K562 (cell line): ENCODE measurements at regions not wholly inside any gene's neighbourhood (a gene's known extent, or its start where the extent isn't known, plus 50 kb on each side); places are given as distances from the start of the nearest gene placed in this dataset.

Experiments
- ATAC-seq: fragments of 200-7000 bp; cut with Tn5 transposase; 3 replicates; pipeline ENCODE4 v1.9.1; 2020; ENCODE audit warnings: moderate library complexity
- BruUV-seq: library from RNA; stranded (reverse); fragments of 400-500 nt; replicated peaks from 2 replicates; lab custom pipeline; 2021; lab: Mats Ljungman, UMichigan
- CTCF ChIA-PET: fragments of 300-600 bp; formaldehyde crosslinking; extraction: SDS; loops from one replicate; lab custom pipeline; 2021; ENCODE audit warnings: low intra/inter-chr PET ratio; lab: Yijun Ruan, JAX
- POLR2A ChIA-PET: fragments of 300-600, 350-650 bp; sonication (Branson Sonifier 250); formaldehyde crosslinking; extraction: SDS; loops from one replicate; lab custom pipeline; 2021; ENCODE audit warnings: antibody characterized with exemption, inconsistent platforms; lab: Yijun Ruan, JAX
- DNase-seq, 4 experiments: peaks; one replicate each; pipeline versions ENCODE4 v3.0.0 to v3.0.0-alpha.2; 2011 to 2018; ENCODE audit warnings: low spot score in 3 of 4, mixed read lengths in 3 of 4; ENCODE audit errors: extremely low read depth in 1 of 4
- FAIRE-seq: peaks from 2 replicates; lab custom pipeline; 2011; peaks lifted over from hg19 to GRCh38; lab: Jason Lieb, UNC
- H2AFZ ChIP-seq: 2 replicates; pipeline ENCODE4 v1.6.0; 2011; ENCODE audit warnings: low read depth, low read length, control low read depth, inconsistent platforms
- H3K27ac ChIP-seq: fragments of 200-600 bp; 3 replicates; pipeline ENCODE4 v1.8.0; 2011; ENCODE audit warnings: low read depth, mild to moderate bottlenecking, control low read depth, inconsistent platforms, low read length, moderate library complexity, mixed read lengths; ENCODE audit errors: extremely low read depth
- H3K27me3 ChIP-seq, 2 experiments: fragments of 300-600 bp in 1 of 2; 2 replicates in 1 of 2; 3 replicates in 1 of 2; pipeline versions ENCODE4 v1.6.0 to v1.8.0; 2011; ENCODE audit warnings: inconsistent platforms in 2 of 2, low read length in 2 of 2, mild to moderate bottlenecking in 1 of 2, mixed read lengths in 1 of 2, moderate library complexity in 1 of 2; ENCODE audit not compliant: control insufficient read depth in 2 of 2, insufficient read depth in 2 of 2
- H3K36me3 ChIP-seq: fragments of 300-600 bp; 3 replicates; pipeline ENCODE4 v1.8.0; 2011; ENCODE audit warnings: mild to moderate bottlenecking, low read length, inconsistent platforms; ENCODE audit not compliant: control insufficient read depth, insufficient read depth
- H3K4me1 ChIP-seq, 2 experiments: fragments of 200-600 bp in 1 of 2; replicated peaks in 1 of 2; 2 replicates in 1 of 2; 3 replicates in 1 of 2; pipeline versions ENCODE4 v1.5.1 to v1.8.0; 2011; ENCODE audit warnings: inconsistent platforms in 2 of 2, low read length in 2 of 2, mild to moderate bottlenecking in 1 of 2, mixed read lengths in 1 of 2, moderate library complexity in 1 of 2; ENCODE audit not compliant: control insufficient read depth in 2 of 2, insufficient read depth in 2 of 2
- H3K4me2 ChIP-seq: 2 replicates; pipeline ENCODE4 v1.6.1; 2011; ENCODE audit warnings: low read length, control low read depth, inconsistent platforms, mixed read lengths; ENCODE audit not compliant: insufficient read depth
- H3K4me3 ChIP-seq: fragments of 200-600 bp; sonication (generic), shearing (Covaris generic); 2 replicates; pipeline ENCODE4 v1.5.1; 2016; ENCODE audit warnings: control low read depth, inconsistent platforms
- H3K79me2 ChIP-seq: fragments of 200-600 bp; 3 replicates; pipeline ENCODE4 v1.8.0; 2011; ENCODE audit warnings: low read length, inconsistent platforms; ENCODE audit not compliant: control insufficient read depth, insufficient read depth
- H3K9ac ChIP-seq, 2 experiments: 2 replicates each; pipeline versions ENCODE4 v1.6.0 to v1.6.1; 2011; ENCODE audit warnings: low read depth in 2 of 2, low read length in 2 of 2, control low read depth in 1 of 2, inconsistent platforms in 1 of 2, mild to moderate bottlenecking in 1 of 2, mixed read lengths in 1 of 2; ENCODE audit not compliant: insufficient read depth in 1 of 2
- H3K9me1 ChIP-seq: one replicate; pipeline ENCODE4 v1.6.0; 2011; ENCODE audit warnings: inconsistent platforms, mild to moderate bottlenecking, low read length, moderate library complexity; ENCODE audit not compliant: control insufficient read depth, insufficient read depth
- H3K9me3 ChIP-seq: replicated peaks from 2 replicates; pipeline ENCODE4 v1.5.1; 2011; ENCODE audit warnings: low read depth, low read length, inconsistent platforms; ENCODE audit not compliant: control insufficient read depth, insufficient read depth
- H4K20me1 ChIP-seq: replicated peaks from 2 replicates; pipeline ENCODE4 v1.6.1; 2011; ENCODE audit warnings: low read length, inconsistent platforms, mixed read lengths; ENCODE audit not compliant: control insufficient read depth, insufficient read depth
- AFF1 ChIP-seq, 2 experiments: fragments of 450-650 bp; IDR thresholded peaks; 2 replicates each; pipeline ENCODE4 v1.6.1; 2018; ENCODE audit warnings: mild to moderate bottlenecking in 2 of 2, low read depth in 1 of 2; ENCODE audit not compliant: partially characterized antibody in 2 of 2
- ARID2 ChIP-seq: fragments of 450-650 bp; IDR thresholded peaks from 2 replicates; pipeline ENCODE4 v1.6.1; 2017; ENCODE audit warnings: antibody characterized with exemption, mild to moderate bottlenecking
- HEY1 ChIP-seq: fragments of 250-450 bp; sonication (Bioruptor Pico); IDR thresholded peaks from 2 replicates; pipeline ENCODE4 v1.5.0; 2020; ENCODE audit warnings: mild to moderate bottlenecking, moderate library complexity, borderline replicate concordance
- IRF2 ChIP-seq: sonication (generic); formaldehyde crosslinking; IDR thresholded peaks from 2 replicates; pipeline ENCODE4 v1.8.1; 2022; ENCODE audit warnings: mild to moderate bottlenecking, missing genetic modification reagents
- MED1 ChIP-seq: sonication (generic); formaldehyde crosslinking; IDR thresholded peaks from 2 replicates; pipeline ENCODE4 v1.8.1; 2023; ENCODE audit warnings: missing genetic modification reagents, borderline replicate concordance
- RBM39 ChIP-seq: fragments of 200-400 bp; formaldehyde crosslinking; optimal IDR thresholded peaks from 2 replicates; pipeline ENCODE3; 2018; ENCODE audit warnings: low read depth, low read length
- SNRNP70 ChIP-seq: fragments of 200-400 bp; formaldehyde crosslinking; optimal IDR thresholded peaks from 2 replicates; pipeline ENCODE3; 2017; ENCODE audit warnings: low read depth, low read length
- TRIM25 ChIP-seq: fragments of 450-650 bp; IDR thresholded peaks from 2 replicates; pipeline ENCODE4 v1.7.0; 2016; ENCODE audit warnings: borderline replicate concordance
- ZFP91 ChIP-seq: sonication (generic); formaldehyde crosslinking; IDR thresholded peaks from 2 replicates; pipeline ENCODE4 v1.8.0; 2022; ENCODE audit warnings: mild to moderate bottlenecking, missing genetic modification reagents
- ZNF76 ChIP-seq: fragments of 250-450 bp; sonication (Bioruptor Pico); IDR thresholded peaks from 2 replicates; pipeline ENCODE4 v1.4.0; 2020; ENCODE audit warnings: mild to moderate bottlenecking, moderate library complexity, borderline replicate concordance
- WGBS: fragments of 100-300 bp; shearing (Covaris generic); methylation state at CpG from one replicate; pipeline ENCODE4 v1.1.6; 2016; ENCODE audit warnings: low coverage, mixed read lengths; ENCODE audit not compliant: insufficient coverage; ENCODE audit errors: missing lambda C conversion rate; 5-methylcytosine and 5-hydroxymethylcytosine counted together
- in situ Hi-C: fragments of 300-500 bp; cut with MboI; formaldehyde crosslinking; loops from 4 replicates; pipeline ENCODE4 v1.15.0; 2018; ENCODE audit warnings: inconsistent platforms, mixed read lengths
- intact Hi-C: fragments of 100-400 bp; cut with micrococcal nuclease; formaldehyde crosslinking; loops from 2 replicates; pipeline ENCODE4 v1.14.2; 2022
- TF ChIP-seq, protein P1 (sequence below): fragments of 250-450 bp; sonication (Bioruptor Pico); IDR thresholded peaks from 2 replicates; pipeline ENCODE4 v1.5.0; 2021
- TF ChIP-seq, protein P2 (sequence below): fragments of 250-450 bp; sonication (Bioruptor Pico); IDR thresholded peaks from 2 replicates; pipeline ENCODE4 v1.8.0; 2022; ENCODE audit warnings: inconsistent platforms, mild to moderate bottlenecking, moderate library complexity, borderline replicate concordance

- FAIRE-seq: no peak
- no peak for TF ChIP-seq MED1 (CRISPR knock-in tag)
- no peak for TF ChIP-seq AFF1 (IDR thresholded peaks at IDR 0.05; ENCODE audit: low read depth in 1 of 2, partially characterized antibody in 2 of 2)
- TF ChIP-seq, protein P1, sequence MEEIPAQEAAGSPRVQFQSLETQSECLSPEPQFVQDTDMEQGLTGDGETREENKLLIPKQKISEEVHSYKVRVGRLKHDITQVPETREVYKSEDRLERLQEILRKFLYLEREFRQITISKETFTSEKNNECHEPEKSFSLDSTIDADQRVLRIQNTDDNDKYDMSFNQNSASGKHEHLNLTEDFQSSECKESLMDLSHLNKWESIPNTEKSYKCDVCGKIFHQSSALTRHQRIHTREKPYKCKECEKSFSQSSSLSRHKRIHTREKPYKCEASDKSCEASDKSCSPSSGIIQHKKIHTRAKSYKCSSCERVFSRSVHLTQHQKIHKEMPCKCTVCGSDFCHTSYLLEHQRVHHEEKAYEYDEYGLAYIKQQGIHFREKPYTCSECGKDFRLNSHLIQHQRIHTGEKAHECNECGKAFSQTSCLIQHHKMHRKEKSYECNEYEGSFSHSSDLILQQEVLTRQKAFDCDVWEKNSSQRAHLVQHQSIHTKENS (CRISPR knock-in tag): no peak
- no peak for TF ChIP-seq SNRNP70
- no peak for TF ChIP-seq TRIM25
- no peak for TF ChIP-seq IRF2 (CRISPR knock-in tag)
- no peak for TF ChIP-seq ZFP91 (CRISPR knock-in tag)
- no peak for TF ChIP-seq ARID2
- no peak for TF ChIP-seq RBM39
- TF ChIP-seq HEY1: no peak
- no peak for TF ChIP-seq ZNF76
- TF ChIP-seq, protein P2, sequence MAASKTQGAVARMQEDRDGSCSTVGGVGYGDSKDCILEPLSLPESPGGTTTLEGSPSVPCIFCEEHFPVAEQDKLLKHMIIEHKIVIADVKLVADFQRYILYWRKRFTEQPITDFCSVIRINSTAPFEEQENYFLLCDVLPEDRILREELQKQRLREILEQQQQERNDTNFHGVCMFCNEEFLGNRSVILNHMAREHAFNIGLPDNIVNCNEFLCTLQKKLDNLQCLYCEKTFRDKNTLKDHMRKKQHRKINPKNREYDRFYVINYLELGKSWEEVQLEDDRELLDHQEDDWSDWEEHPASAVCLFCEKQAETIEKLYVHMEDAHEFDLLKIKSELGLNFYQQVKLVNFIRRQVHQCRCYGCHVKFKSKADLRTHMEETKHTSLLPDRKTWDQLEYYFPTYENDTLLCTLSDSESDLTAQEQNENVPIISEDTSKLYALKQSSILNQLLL: no peak
Measured at GRCh38 chr2:223218587-223219178, 166.7 kb downstream of the KCNE4 start.

More at GRCh38 chr2:223218587-223219178, 166.7 kb downstream of the KCNE4 start:
- in situ Hi-C loops (no loop called here), intact Hi-C loops (no loop called here)
- ATAC-seq (no peak), DNase-seq (no peak)
- Histone ChIP-seq H3K27ac (no peak overlapping the region), H3K4me2 (no peak overlapping the region), H4K20me1 (no peaks in the 10 kb centered on the region), H3K4me1 (no peaks in the 10 kb centered on the region), H3K9ac (no peak overlapping the region), H3K4me3 (no peak overlapping the region), H2AFZ (no peak overlapping the region), H3K9me1 (no peaks in the 10 kb centered on the region), H3K36me3 (no peaks in the 10 kb centered on the region), H3K79me2 (no peaks in the 10 kb centered on the region), H3K9me3 (no peaks in the 10 kb centered on the region), H3K27me3 (no peaks in the 10 kb centered on the region)
- POLR2A ChIA-PET: no interaction called here
- WGBS: 0% methylated on average over 1 of the region's 2 CpGs
- BruUV-seq: no TSS peak
- CTCF ChIA-PET: no interaction called here
